Endothelial cell of umbilical vein (primary cell): ENCODE measurements at regions not wholly inside any gene's neighbourhood (a gene's known extent, or its start where the extent isn't known, plus 50 kb on each side); places are given as distances from the start of the nearest gene placed in this dataset.
"Not testable (repeated sequence)": the region's sequence is repeated elsewhere in the genome, so short reads cannot be mapped to it uniquely, and the experiment has no call there.

Experiments used
- BruUV-seq: library from RNA; stranded (reverse); fragments of 400-500 nt; replicated peaks from 2 replicates; lab custom pipeline; 2021; lab: Mats Ljungman, UMichigan
- CTCF ChIA-PET: fragments of 300-600, 350-600 bp; sonication (Branson Sonifier 250); formaldehyde crosslinking; loops from one replicate; lab custom pipeline; 2021; ENCODE audit warnings: antibody characterized with exemption, inconsistent platforms; lab: Charles Lee
- POLR2A ChIA-PET: fragments of 300-600, 350-600 bp; sonication (Branson Sonifier 250); formaldehyde crosslinking; loops from one replicate; lab custom pipeline; 2021; ENCODE audit warnings: antibody characterized with exemption, inconsistent platforms; lab: Charles Lee
- DNase-seq: peaks from one replicate; pipeline ENCODE4 v3.0.0-alpha.2; 2011; ENCODE audit warnings: low read depth, low spot score
- FAIRE-seq: peaks from 2 replicates; lab custom pipeline; 2011; peaks lifted over from hg19 to GRCh38; lab: Jason Lieb, UNC
- H2AFZ ChIP-seq: 2 replicates; pipeline ENCODE4 v1.6.0; 2012; ENCODE audit warnings: low read depth, low read length, control low read depth, inconsistent platforms
- H3K27ac ChIP-seq: 2 replicates; pipeline ENCODE4 v1.5.1; 2011; ENCODE audit warnings: low read depth, mild to moderate bottlenecking, control low read depth, low read length, moderate library complexity; ENCODE audit not compliant: insufficient read depth
- H3K27me3 ChIP-seq, 2 experiments: 2 replicates each; pipeline versions ENCODE4 v1.6.0 to v1.6.1; 2011; ENCODE audit warnings: low read length in 2 of 2, mixed read lengths in 1 of 2; ENCODE audit not compliant: control insufficient read depth in 2 of 2, insufficient read depth in 2 of 2
- H3K36me3 ChIP-seq, 2 experiments: 2 replicates in 1 of 2; 3 replicates in 1 of 2; pipeline ENCODE4 v1.5.1; 2011; ENCODE audit warnings: low read length in 2 of 2, mild to moderate bottlenecking in 1 of 2, moderate library complexity in 1 of 2; ENCODE audit not compliant: control insufficient read depth in 2 of 2, insufficient read depth in 2 of 2; ENCODE audit errors: extremely low read depth in 1 of 2
- H3K4me1 ChIP-seq: 3 replicates; pipeline ENCODE4 v1.5.1; 2011; ENCODE audit warnings: mild to moderate bottlenecking, low read length; ENCODE audit not compliant: control insufficient read depth, insufficient read depth; ENCODE audit errors: extremely low read depth
- H3K4me2 ChIP-seq: 2 replicates; pipeline ENCODE4 v1.6.1; 2011; ENCODE audit warnings: low read length, control low read depth, mixed read lengths; ENCODE audit not compliant: insufficient read depth
- H3K4me3 ChIP-seq, 3 experiments: fragments of 200-600 bp in 1 of 3; sonication (generic), shearing (Covaris generic) in 1 of 3; replicated peaks in 1 of 3; 2 replicates each; pipeline ENCODE4 v1.5.1; 2011 to 2016; ENCODE audit warnings: control low read depth in 3 of 3, low read length in 3 of 3, mild to moderate bottlenecking in 2 of 3, inconsistent platforms in 1 of 3, low read depth in 1 of 3, moderate library complexity in 1 of 3; ENCODE audit not compliant: insufficient read depth in 1 of 3
- H3K79me2 ChIP-seq: 2 replicates; pipeline ENCODE4 v1.6.0; 2012; ENCODE audit warnings: low read length, inconsistent platforms; ENCODE audit not compliant: control insufficient read depth, insufficient read depth
- H3K9ac ChIP-seq: replicated peaks from 2 replicates; pipeline ENCODE3; 2011; ENCODE audit warnings: low read length, control low read depth; ENCODE audit not compliant: insufficient read depth; ENCODE audit errors: extremely low read depth
- H3K9me1 ChIP-seq: replicated peaks from 3 replicates; pipeline ENCODE4 v1.6.0; 2011; ENCODE audit warnings: mild to moderate bottlenecking, low read length; ENCODE audit not compliant: control insufficient read depth, insufficient read depth; ENCODE audit errors: extremely low read depth
- H3K9me3 ChIP-seq: replicated peaks from 2 replicates; pipeline ENCODE4 v1.5.1; 2012; ENCODE audit warnings: low read length, inconsistent platforms; ENCODE audit not compliant: control insufficient read depth, insufficient read depth
- H4K20me1 ChIP-seq: replicated peaks from 2 replicates; pipeline ENCODE3; 2011; ENCODE audit warnings: mild to moderate bottlenecking, low read length; ENCODE audit not compliant: control insufficient read depth, insufficient read depth; ENCODE audit errors: extremely low read depth
- GATA2 ChIP-seq: IDR thresholded peaks from 2 replicates; pipeline ENCODE4 v1.7.0; 2011; ENCODE audit warnings: low read depth, mild to moderate bottlenecking, moderate library complexity, mixed read lengths, low read length; ENCODE audit not compliant: insufficient read length, insufficient read depth
- JUN ChIP-seq: IDR thresholded peaks from 2 replicates; pipeline ENCODE4 v1.6.1; 2011; ENCODE audit warnings: borderline replicate concordance, low read depth; ENCODE audit not compliant: insufficient read length, insufficient read depth
- POLR2A ChIP-seq: IDR thresholded peaks from 2 replicates; pipeline ENCODE4 v1.6.1; 2012; ENCODE audit warnings: low read depth, mild to moderate bottlenecking, control low read depth, low read length
- POLR2AphosphoS5 ChIP-seq: IDR thresholded peaks from 2 replicates; pipeline ENCODE4 v1.6.1; 2012; ENCODE audit warnings: low read depth, mild to moderate bottlenecking, control low read depth, low read length, moderate library complexity; ENCODE audit not compliant: insufficient read depth
- dilution Hi-C: fragments of 300-500 bp; cut with MboI; formaldehyde crosslinking; loops from one replicate; pipeline ENCODE4 v1.15.0; 2019; ENCODE audit warnings: low sequenced_read_pairs; ENCODE audit not compliant: extremely low pct_ligation_motif_present
- intact Hi-C: fragments of 100-400 bp; cut with micrococcal nuclease; formaldehyde crosslinking; loops from one replicate; pipeline ENCODE4 v1.10.0; 2022
- TF ChIP-seq, protein P1 (sequence below), 2 donors: IDR thresholded peaks; 1 replicate in 1 of 2; 2 replicates in 1 of 2; pipeline ENCODE4 v1.5.1; 2011; ENCODE audit warnings: low read length in 2 of 2, mild to moderate bottlenecking in 2 of 2, moderate library complexity in 2 of 2, control low read depth in 1 of 2, inconsistent platforms in 1 of 2, low read depth in 1 of 2; ENCODE audit not compliant: insufficient read depth in 1 of 2; ENCODE audit errors: extremely low read depth in 1 of 2

DNA sequence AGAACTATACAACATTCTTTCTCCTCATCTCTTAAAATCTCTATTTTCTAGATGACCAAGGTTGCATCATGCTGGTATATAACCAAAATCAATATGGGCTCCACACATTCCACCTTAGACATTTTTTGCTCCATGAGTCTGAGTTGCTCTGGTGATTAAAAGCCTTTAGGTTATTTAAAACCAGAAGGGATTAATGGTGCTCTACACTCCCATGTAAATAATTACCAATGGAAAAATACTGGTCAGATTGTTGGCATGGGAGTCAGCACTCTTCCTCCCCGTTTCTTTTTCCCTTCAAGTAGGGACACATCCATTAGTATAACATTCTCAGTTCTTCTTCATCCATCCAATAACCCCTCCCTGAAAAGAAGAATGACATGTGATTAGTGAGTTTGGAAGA is 747.7 kb downstream of the PCDH17 start:
- CTCF ChIA-PET = no interaction called here
- Histone ChIP-seq H3K27ac (no peak overlapping the region), H4K20me1 (no peaks in the 10 kb centered on the region), H3K4me1 (no peaks in the 10 kb centered on the region), H3K9ac (no peak overlapping the region), H3K4me2 (no peak overlapping the region), H3K9me1 (no peaks in the 10 kb centered on the region), H3K4me3 (no peak overlapping the region), H2AFZ (no peak overlapping the region), H3K27me3 (no peaks in the 10 kb centered on the region), H3K79me2 (no peaks in the 10 kb centered on the region), H3K36me3 (no peaks in the 10 kb centered on the region), H3K9me3 (no peaks in the 10 kb centered on the region)
- intact Hi-C loops (no loop called here), dilution Hi-C loops (no loop called here)
- no peak for TF ChIP-seq GATA2
- TF ChIP-seq, protein P1, sequence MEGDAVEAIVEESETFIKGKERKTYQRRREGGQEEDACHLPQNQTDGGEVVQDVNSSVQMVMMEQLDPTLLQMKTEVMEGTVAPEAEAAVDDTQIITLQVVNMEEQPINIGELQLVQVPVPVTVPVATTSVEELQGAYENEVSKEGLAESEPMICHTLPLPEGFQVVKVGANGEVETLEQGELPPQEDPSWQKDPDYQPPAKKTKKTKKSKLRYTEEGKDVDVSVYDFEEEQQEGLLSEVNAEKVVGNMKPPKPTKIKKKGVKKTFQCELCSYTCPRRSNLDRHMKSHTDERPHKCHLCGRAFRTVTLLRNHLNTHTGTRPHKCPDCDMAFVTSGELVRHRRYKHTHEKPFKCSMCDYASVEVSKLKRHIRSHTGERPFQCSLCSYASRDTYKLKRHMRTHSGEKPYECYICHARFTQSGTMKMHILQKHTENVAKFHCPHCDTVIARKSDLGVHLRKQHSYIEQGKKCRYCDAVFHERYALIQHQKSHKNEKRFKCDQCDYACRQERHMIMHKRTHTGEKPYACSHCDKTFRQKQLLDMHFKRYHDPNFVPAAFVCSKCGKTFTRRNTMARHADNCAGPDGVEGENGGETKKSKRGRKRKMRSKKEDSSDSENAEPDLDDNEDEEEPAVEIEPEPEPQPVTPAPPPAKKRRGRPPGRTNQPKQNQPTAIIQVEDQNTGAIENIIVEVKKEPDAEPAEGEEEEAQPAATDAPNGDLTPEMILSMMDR (IDR thresholded peaks at IDR 0.05; ENCODE audit: extremely low read depth in 1 of 2, insufficient read depth in 1 of 2, low read depth in 1 of 2, low read length in 2 of 2) = no peak
- TF ChIP-seq POLR2A = no peak
- TF ChIP-seq POLR2AphosphoS5 = no peak
- no peak for TF ChIP-seq JUN
- POLR2A ChIA-PET = no interaction called here
- FAIRE-seq (no peak), DNase-seq (no peak)
- BruUV-seq = no TSS peak

- H3K4me3 ChIP-seq, POLR2A ChIA-PET, H4K20me1 ChIP-seq, H3K27me3 ChIP-seq, H3K9ac ChIP-seq, CTCF ChIA-PET, DNase-seq, H3K36me3 ChIP-seq, H3K79me2 ChIP-seq, FAIRE-seq, H3K27ac ChIP-seq, dilution Hi-C loops, H3K4me1 ChIP-seq, H3K9me1 ChIP-seq, BruUV-seq, H3K9me3 ChIP-seq, H3K4me2 ChIP-seq, H2AFZ ChIP-seq, intact Hi-C loops: not testable (repeated sequence)
Observed at GRCh38 chr13:58385336-58385735, 753.8 kb downstream of the PCDH17 start.
